ENCODE measurements at regions not wholly inside any gene's neighbourhood (a gene's known extent, or its start where the extent isn't known, plus 50 kb on each side); places are given as distances from the start of the nearest gene placed in this dataset.
A peak's percentile ranks its signal among the peaks of the same experiment; 100 is the strongest.
"Not testable (repeated sequence)": the region's sequence is repeated elsewhere in the genome, so short reads cannot be mapped to it uniquely, and the experiment has no call there.

DNA sequence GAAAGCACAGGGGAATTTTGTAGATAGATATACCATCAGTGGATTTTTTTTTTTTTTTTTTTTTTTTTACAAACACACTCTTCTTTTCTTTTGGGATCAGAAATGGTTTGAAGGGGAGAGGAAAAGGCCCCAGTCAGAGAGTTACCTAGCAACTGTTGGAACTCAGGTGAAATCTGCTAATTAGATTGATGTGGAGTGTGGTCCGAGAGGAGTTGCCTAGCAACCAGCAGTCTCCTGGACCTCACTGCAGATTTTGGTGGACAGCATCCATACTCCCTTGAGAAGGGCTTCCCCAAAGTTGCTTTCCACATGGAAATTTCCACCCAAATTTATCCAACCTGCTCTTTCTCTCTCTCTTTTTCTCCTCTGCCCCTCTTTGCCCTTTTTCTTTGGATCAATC lies 165.4 kb downstream of the UTP18 start:
- TF ChIP-seq POLR2A (IDR thresholded peaks at IDR 0.05; ENCODE audit: extremely low read depth, insufficient read length), result no peak
- TF ChIP-seq, protein P1, sequence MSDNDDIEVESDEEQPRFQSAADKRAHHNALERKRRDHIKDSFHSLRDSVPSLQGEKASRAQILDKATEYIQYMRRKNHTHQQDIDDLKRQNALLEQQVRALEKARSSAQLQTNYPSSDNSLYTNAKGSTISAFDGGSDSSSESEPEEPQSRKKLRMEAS (IDR thresholded peaks at IDR 0.05; ENCODE audit: low read depth, low read length), result no peak
- TF ChIP-seq CTCF (IDR thresholded peaks at IDR 0.05; ENCODE audit: low read depth, low read length), result no peak
- TF ChIP-seq MYC (IDR thresholded peaks at IDR 0.05; ENCODE audit: low read depth, low read length), result no peak
- no peak for DNase-seq (ENCODE audit: low read depth)
- H3K4me3 ChIP-seq (ENCODE audit: low read depth, low read length), result no peak overlapping the region

DNA sequence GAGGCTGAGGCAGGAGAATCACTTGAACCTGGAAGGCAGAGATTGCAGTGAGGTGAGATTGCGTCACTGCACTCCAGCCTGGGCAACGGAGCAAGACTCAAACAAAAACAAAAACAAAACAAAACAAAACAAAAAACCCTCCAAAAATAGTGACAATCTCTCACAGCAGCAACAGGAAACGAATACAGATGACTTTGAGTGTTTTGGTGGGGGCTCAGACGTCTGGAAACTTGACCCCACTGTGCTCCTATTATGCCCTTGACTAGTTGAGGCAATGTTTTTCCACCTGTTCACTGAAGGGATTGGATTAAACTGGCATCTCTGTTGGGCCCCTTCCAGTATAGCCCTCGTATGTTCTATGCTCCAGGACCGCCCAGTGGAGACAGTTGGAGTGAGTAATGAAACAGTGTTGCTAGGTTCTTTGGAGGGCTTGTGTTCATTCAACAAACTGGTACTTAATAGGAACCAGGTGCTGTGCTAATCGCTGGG lies 167.0 kb downstream of the UTP18 start:
- TF ChIP-seq, protein P1 (IDR thresholded peaks at IDR 0.05; ENCODE audit: low read depth, low read length), result no peak
- TF ChIP-seq CTCF (IDR thresholded peaks at IDR 0.05; ENCODE audit: low read depth, low read length) (no peak), MYC (IDR thresholded peaks at IDR 0.05; ENCODE audit: low read depth, low read length) (no peak)
- no peak for DNase-seq (ENCODE audit: low read depth)
- no peak overlapping the region for H3K4me3 ChIP-seq (ENCODE audit: low read depth, low read length)

DNA sequence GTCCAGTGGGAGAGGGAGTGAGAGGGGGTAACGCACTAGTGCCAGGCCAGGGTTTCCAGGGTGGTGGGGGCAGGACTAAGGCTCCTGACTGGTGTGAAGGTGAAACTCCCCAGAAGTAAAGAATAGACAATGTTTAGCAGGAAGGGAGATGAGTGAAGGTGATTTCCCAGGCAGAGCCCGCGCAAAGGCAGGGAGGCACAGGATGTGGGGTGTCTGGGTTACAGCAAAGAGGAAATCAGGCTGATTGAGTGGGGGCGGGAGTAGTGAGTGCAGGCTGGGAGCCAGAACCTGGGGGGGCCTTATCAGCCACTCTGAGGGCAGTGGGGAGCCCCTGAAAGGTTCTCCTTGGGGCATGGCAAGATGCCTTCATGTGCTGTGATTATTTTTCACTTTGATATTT lies 167.5 kb downstream of the UTP18 start:
- TF ChIP-seq, protein P1 (IDR thresholded peaks at IDR 0.05; ENCODE audit: low read depth, low read length), result no peak
- TF ChIP-seq CTCF (IDR thresholded peaks at IDR 0.05; ENCODE audit: low read depth, low read length) (no peak), POLR2A (IDR thresholded peaks at IDR 0.05; ENCODE audit: extremely low read depth, insufficient read length) (no peak), MYC (IDR thresholded peaks at IDR 0.05; ENCODE audit: low read depth, low read length) (no peak)
- H3K4me3 ChIP-seq (ENCODE audit: low read depth, low read length), result no peak overlapping the region
- peak; percentile 4 for DNase-seq (ENCODE audit: low read depth)

DNA sequence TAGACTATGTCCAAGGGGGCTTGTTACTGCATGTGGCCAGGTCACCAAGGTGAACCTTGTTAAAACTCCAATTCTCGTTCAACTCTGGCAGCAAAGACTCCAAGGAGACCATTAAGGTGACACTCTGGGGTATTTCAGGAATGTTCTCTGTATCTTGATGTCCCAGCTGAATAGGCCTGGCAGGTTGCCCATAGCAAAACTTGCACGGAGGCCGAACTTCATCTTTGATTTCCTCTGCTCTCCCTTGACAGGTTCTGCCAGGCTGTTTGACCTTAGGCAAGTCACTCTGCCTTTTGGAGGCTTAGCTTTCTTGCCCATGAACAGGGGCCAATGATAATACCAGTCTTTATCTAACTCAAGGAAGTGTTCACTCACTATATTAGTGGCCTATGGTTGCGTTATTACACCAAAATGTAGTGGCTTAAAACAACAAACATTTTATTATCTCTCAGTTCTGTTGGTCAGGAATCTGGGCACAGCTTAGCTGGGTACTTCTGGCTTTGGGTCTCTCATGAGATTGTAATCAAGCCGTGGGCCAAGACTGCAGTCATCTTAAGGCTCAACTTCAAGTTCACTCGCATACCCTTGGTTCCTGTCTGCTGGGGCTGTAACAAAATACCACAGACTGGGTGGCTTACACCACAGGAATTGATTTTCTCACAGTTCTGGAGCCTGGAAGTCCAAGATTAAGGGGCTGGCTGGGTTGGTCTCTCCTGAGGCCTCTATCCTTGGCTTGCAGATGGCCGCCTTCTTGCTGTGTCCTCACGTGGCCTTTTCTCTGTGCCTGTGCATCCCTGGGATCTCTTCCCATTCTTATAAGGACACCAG lies 168.5 kb downstream of the UTP18 start:
- DNase-seq (ENCODE audit: low read depth), result no peak
- no peak overlapping the region for H3K4me3 ChIP-seq (ENCODE audit: low read depth, low read length)
- TF ChIP-seq, protein P1 (IDR thresholded peaks at IDR 0.05; ENCODE audit: low read depth, low read length), result no peak
- TF ChIP-seq MYC (IDR thresholded peaks at IDR 0.05; ENCODE audit: low read depth, low read length), result no peak
- no peak for TF ChIP-seq CTCF (IDR thresholded peaks at IDR 0.05; ENCODE audit: low read depth, low read length)
- TF ChIP-seq POLR2A (IDR thresholded peaks at IDR 0.05; ENCODE audit: extremely low read depth, insufficient read length), result no peak

- H3K4me3 ChIP-seq (ENCODE audit: low read depth, low read length); DNase-seq (ENCODE audit: low read depth): not testable (repeated sequence)
These were observed 169.6 kb downstream of the UTP18 start for GRCh38 chr17:51429938-51430337.

- no peak overlapping the region for H3K4me3 ChIP-seq (ENCODE audit: low read depth, low read length)
- no peak for DNase-seq (ENCODE audit: low read depth)
- TF ChIP-seq POLR2A (IDR thresholded peaks at IDR 0.05; ENCODE audit: extremely low read depth, insufficient read length), result no peak
- no peak for TF ChIP-seq CTCF (IDR thresholded peaks at IDR 0.05; ENCODE audit: low read depth, low read length)
- TF ChIP-seq MYC (IDR thresholded peaks at IDR 0.05; ENCODE audit: low read depth, low read length), result no peak
- TF ChIP-seq, protein P1 (IDR thresholded peaks at IDR 0.05; ENCODE audit: low read depth, low read length), result no peak
These were observed 170.2 kb downstream of the UTP18 start for GRCh38 chr17:51430591-51430990.
